Putamen (tissue), 1 donor: ENCODE measurements at regions not wholly inside any gene's neighbourhood (a gene's known extent, or its start where the extent isn't known, plus 50 kb on each side); places are given as distances from the start of the nearest gene placed in this dataset.

ENCODE experiments used
- DNase-seq: peaks from one replicate; pipeline ENCODE4 v3.0.0-alpha.2; 2016; ENCODE audit warnings: low spot score

DNA sequence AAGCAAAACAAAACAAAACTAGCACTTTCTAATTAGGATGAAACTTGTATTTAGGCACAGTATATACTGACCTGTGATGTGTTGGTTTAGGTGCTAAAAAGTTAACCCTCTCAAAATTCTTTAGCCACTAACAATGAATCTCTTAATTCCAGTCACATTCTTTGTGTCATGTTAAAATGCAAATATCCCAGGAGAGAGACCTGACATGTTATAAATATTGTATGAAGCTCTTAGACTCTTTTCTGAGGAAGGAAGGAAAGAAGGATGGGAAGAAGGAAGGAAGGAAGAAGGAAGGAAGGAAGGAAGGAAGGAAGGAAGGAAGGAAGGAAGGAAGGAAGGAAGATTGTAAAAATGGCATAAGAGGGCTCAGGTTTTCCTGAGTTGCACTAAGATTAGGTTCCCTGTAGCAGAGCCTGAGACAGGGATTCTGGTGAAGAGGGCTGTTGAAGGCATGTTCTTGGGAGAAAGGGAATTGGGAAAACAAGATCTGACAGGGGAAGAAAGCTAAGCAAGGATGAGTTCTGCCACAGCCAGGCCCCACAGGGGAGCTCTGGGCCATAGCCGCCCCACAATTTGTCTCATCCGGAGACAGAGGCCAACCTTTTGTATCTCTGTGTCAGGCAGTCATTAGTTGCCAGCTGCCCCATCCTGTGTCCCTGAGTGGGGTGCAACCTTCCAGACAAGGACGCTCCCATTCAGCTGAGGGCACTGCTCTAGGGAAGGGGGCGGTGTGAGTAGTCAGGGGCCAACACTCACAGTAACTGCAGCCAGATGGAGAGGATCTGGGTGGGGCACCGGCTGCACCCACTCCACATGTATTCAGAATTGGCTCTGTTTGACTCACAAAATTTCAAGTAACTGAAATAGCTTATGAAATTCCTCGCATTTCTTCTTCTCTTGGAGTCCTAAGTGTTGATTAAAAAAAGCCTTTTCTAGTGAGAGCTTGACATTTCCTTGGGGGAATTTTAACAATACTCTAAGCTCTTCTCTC lies 189.3 kb upstream of the ARG1 start:
- DNase-seq = no peak

DNA sequence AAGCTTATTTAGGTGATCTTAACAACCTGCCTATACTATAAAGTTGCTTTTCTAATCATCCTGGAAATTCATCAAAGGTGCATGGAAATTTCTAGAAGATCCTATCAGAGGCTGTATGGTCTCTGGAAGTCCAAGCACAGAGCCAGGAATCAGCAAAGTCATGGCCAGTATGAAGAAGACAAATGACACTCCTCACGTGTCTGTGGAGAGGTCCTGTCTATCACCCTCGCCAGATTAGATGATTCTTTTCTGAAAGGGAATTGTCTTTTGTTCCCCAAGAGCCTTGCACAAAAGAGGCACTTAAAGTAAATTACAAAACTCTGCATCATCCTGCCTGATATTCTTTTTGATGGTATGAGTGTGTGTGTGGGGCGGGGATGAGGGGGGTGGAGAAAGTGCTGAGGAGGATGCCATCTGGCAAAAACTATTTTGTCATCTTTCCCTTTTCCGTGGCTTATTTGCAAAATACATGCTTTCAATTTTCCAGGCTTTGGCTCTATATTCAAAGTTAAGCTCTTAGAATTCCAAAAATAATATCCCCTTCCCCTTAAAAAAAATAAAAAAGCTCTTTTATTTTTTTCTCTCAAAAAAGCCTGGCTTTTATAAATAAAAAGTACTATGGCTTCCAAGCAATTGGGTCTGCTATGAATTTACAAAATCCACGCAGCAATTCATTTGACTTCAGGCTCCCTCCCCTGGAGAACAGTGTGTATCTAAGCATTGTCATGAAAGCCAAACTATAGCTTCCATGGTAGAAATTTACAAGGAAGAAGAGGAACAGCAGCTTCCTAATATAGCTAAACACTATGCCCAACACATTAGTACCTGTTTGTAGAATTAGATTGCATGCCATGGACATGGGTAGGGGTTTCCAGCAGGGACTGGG lies 185.2 kb upstream of the ARG1 start:
- no peak for DNase-seq

DNA sequence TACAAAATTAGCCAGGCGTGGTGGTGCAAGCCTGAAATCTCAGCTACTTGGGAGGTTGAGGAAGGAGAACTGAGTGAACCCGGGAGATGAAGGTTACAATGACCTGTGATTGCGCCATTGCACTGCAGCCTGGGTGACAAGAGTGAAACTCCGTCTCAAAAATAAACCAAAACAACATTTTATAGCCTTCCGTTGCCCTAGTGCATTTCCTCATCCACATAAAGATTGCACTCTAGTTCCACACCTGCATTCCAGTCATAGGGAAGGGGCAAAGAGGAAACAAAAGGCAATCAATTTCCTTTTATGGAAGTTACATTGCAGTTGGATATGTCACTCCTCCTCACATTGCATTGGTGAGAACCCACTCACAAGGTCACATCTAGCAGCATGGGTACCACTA lies 182.7 kb upstream of the ARG1 start:
- DNase-seq = no peak

DNA sequence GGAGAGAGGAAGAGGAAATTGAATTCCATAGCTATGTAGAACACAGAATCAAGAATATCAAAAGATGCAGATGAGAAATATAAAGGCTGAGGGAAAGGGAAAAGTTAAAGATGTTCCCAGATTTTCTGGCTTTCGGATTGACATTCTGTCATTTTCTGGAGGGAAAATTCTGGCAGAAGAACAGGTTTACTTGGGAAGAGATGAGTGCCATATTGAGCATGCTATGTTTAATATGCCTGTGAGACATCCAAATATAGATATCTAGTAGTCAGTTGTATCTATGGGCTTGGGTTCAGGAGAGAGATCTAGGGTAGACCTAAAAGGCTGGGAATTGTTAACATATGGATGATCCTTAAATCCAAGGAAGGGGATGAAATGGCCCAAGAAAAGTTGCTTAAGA lies 181.9 kb upstream of the ARG1 start:
- DNase-seq = no peak

DNA sequence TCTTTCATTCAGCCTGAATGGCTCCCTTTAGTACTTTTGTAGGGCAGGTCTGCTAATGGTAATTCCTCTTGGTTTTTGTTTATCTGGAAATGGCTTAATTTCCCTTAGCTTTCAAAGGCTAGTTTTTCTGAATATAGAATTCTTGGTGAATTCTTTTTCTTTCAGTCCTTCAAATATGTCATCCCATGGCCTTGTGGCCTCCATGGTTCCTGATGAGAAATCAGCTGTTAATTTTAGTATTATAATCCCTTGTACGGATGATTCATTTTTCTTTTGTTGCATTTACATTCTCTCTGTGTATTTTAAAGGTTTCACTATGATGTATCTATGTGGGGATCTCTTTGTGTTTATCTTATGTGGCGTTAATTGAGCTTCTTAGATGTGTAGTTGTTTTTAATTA lies 179.6 kb upstream of the ARG1 start:
- DNase-seq = no peak

DNA sequence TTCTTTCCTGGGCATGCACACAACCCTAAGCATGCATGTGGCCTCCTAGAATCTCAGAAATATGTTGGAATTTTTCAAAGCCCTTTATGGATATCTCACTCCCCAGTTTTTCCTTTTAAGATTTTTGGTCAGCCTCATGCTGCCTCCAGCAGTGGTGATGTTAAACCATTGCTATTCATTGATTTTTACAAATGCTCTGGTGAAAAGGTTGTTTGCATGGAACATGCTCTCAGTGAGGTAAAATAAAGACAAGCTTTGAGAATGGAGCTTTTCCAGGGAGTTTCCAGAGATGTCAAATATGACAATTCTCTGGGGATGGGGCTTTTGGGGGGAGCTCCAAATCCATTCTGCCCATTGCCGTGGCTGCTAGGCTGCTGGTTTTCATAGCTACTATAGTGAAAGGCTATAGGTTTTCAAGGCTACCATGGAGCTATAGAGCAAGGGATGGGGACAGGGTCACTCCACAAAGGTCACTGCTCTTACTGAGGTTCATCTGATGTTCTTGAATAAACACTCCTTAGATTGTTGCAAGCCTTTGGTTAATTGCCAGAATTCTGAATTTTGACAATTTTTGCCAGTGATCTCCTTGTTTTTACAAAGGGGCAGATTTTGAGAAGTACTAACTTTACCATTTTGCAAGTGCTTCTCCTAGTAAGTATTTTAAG lies 178.1 kb upstream of the ARG1 start:
- no peak for DNase-seq

DNA sequence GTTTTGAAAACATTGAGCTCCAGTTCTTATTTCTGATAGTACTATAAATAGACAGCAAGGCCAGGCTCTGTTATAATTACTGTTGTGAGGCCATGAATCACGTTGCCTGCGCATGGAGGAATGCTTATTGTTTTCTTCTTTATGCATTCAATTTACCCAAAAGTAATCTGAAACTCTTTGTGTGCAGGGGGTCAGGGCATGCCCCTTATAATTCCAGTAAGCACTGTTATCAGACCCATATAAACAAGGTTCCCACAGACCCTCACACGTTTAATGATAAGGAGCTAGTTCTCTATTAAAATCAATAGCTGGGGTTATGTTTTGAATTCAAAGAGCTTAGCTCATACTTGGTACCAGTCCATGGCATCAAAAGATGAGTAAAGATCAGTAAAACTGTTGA lies 174.8 kb upstream of the ARG1 start:
- DNase-seq = no peak

DNA sequence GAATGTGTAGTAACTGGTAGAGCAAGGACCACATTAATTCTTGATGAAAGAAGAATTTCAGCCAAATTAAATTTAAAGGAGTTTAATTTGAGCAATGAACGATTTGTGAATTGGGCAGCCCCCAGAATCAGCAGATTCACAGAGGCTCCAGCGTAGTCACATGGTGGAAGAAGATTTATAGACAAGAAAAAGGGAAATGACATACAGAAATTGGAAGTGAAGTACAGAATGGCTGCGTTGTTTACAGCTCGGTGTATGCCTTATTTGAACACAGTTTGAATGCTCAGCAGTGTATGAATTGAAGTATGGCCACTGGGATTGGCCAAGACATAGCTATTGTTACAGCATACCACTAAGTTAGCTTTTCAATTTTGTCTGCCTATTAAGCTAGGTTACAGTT lies 173.6 kb upstream of the ARG1 start:
- no peak for DNase-seq

DNA sequence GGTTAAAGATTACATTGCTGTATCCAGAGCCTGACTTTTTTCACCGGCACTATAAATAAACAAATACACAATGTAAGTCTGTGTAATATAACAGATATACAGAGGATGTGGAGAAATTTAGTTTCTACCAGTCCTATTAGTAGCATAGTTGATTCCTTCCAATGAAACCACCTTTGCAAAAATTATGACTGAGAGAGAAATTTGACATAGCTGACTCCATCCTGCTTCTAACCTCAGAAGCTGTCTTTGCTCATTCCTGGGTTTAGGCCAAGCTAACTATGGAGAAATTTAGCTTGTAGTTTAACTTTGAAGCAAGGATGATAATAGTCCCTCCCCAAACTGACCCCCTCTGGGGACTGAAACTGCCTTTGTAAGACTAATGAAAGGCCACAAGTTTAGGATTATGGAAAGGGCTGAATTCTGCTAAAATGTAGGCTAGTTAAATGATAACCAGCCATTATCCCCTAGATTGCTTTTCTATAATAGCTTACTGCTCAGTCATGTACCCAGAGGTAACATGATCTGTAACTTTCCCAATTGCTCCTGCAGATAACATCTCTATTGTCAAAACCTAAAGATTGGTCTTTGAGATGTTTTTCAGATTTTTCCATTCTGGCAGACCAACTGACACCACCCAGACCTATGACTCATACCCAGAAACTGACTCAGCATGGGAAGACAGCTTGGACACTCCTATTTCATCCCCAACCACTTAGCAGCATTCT lies 172.8 kb upstream of the ARG1 start:
- DNase-seq = no peak

DNA sequence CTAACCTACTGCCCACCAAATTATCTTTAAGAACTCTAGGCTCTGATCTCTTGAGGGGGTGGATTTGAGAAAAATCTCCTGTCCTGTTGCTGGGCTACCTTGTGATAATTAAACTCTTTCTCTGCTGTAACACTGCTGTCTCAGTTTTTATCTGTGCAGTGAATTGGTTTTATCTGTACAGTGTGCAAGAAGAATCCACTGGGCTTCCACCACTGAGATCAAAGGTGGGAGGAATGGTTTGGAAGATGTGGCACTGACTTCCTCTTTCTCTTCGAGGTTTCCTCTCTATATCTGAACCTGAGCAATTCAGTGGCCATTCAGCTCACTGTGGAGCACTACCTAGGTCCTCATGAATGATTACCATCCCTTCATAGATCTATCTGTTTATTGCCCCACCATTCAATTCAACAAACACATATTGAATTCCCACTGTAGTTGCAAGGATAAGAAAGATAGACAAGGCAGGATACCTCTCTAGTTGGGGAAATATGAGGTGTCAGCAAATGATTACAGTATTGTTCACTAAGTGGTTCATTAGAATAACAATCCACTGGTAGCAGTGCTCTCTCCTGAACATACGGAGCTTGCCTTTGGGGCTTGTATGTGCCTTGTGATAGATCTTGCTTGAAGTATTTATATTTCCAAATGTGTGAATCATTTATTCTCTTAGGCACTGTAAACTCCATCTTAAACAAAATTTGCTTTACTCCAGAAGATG lies 172.1 kb upstream of the ARG1 start:
- no peak for DNase-seq

DNA sequence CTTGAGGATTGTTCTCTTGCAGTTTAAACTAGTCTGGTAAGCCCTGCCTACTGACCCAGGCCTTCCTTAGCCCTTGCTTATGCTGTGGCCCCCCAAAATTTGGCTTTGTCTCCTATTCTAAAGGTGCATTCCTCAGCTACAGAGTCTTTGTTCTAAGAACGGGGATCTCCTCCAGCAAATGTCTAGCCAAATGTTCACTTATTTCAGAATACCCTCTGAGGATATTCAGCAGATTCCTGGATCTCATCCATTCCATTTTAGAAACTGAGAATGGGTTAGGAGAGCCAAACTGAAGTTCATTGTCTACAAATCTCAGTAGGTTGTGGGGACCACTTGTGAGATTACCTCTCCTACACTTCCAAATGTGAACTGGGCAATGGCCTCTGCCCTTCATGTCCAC lies 164.2 kb upstream of the ARG1 start:
- DNase-seq = no peak

DNA sequence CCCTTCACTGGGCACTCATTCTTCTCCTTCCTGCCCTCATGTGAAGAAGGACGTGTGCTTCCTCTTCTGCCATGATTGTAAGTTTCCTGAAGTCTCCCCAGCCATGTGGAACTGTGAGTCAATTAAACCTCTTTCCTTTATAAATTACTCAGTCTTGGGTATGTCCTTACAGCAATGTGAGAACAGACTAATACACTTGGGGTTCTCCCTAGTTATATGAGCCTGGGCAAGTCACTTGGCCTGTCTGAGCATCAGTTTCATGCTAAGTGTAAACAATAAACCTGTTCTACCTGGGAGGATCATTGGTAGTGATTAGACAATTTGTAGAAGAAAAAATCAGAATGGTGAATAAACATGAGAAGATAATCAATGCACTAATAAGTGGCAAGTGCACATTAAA lies 162.2 kb upstream of the ARG1 start:
- no peak for DNase-seq

DNA sequence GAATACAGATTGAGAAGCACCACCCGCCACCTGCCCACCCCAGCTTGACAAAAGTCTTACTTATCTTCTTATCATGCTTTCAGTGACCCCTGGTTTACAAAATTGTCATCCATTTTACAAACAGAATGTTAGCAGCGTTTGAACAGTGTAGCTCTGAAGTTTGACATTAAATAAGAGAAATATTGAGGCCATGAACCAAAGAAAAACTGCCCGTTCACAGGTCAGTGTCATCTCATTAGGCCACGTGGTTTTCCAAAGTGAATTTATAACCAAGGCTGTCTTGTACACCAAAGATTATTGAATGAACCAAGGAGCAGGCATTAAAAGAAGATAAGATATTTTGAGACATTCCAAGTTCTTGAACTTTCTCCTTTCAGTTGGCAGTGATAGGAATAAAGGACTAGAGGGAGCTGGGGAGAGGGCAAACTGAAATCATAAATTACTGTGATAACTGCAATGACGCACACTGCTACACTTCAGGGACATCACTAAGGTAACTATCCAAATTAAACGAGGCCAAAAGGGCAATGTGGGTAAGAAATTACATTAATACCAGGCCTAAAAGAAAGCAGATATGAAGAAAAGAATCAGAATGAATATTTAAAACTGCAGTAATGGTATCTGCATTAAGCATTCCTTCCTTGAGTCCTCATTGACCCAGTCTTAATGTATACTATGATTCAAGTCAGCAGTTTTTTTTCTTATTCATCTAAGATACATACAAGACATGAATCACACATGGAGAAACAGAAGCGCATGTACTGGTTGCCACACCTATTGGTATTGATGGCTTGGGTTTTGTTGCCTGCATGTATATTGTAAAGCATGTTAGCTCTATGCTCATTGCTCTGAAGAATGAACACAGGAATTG lies 159.8 kb upstream of the ARG1 start:
- no peak for DNase-seq

DNA sequence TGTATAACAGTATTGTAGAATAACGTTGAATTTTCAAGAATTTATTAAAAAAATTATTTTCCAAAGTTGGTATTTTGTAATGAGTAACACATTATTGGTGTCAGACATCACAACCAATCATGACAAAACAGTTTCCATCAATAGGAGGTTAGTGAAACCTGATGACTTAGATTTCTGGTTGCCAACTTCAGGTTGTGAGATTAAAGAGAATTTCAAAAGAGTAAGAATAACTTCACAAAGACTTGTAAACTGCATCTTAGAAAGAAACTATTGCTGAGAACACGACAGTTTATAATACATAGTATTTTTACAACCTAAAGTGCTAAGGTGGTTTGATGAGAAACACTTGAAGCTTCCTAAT lies 159.2 kb upstream of the ARG1 start:
- DNase-seq = no peak

DNA sequence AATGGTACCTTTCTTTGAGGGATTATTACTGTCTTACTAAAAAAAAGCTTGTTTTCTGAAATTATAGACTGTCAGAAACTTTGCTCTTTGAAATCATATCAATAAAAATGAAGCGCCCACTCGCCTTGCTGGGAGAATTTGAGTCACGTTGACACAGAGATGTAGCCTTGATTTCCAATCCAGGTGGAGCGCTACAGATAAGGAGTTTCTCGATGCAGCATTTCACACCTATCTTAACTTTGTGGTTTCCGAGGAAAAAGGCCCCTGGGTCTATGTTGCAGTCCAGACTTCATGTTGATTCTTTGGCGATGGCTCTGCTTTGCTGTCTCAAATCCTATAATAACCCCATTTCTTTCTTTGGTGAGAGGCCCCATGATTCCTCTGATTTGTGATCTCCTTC lies 158.1 kb upstream of the ARG1 start:
- DNase-seq = no peak

DNA sequence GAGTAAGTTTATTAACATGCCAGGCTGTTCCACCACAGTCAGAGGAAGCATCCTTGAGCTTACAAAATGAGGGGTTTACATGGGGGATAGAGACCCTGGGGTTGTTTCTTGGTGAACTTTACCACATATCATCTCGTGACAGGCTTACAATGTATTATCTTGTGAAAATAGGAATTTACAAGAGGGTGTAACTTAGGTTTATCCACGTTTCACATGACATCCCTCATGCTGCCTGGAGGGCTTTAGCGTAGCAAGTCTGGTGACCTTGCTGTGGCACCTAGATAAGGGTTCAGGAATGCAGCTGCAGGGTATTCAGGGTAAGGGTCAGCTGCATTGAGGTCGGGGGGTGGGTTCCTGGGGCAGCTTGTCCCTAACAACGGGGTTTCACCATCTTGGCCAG lies 154.6 kb upstream of the ARG1 start:
- DNase-seq = no peak

DNA sequence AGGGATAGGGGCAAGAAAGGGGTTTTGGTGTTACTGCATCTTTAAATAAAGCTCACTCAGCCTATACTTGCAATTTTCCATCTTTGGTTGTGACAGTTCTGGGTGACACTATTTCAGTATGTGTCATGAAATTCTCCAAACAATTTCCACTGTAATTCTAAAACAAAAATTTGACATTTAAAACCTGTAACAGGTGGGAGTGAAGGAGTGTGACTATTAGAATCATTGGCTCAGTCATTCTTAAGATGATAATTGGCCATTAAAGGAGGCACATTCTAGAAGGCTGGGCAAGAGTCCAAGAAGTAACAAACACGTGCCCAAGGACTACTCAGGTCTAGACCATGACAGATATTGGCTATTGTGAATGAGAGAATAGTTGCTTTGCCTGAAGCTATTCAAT lies 153.3 kb upstream of the ARG1 start:
- DNase-seq = peak; percentile 23

DNA sequence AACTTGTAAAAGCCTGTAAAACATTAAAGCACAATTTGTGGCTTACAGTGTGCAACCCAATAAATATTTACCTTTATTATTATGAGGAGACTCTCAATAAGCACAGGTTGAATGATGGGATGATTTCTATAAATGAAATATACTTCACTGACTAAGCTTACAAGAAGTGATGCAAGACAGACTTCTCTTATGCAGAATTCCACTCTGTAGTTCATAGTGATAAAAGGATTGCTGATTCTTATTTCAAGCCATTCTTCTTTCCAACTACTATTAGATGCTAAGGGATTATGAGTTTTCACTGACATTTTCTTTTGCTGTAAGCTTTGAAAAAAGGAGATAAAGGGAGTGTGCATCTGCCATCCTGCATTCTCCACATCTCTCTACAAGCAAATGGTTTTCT lies 149.0 kb upstream of the ARG1 start:
- DNase-seq = no peak

DNA sequence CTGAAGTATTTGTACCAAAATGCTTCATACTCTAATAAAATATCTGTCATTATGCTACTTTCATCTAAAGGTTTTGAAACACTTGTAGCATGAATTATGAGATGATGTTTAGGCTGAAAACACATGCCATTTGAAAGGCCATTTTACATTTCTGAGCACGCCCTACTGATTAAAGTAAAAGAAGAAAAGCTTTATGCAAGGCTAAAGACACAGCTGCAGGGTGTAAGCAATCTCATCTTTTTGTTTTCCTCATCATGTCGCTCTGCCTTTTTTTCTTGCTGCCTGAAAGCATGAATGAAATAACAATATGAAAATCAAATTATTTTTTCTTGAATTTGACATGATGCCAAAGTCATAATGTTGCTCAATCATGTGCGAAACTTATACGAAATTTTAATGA lies 148.6 kb upstream of the ARG1 start:
- no peak for DNase-seq

DNA sequence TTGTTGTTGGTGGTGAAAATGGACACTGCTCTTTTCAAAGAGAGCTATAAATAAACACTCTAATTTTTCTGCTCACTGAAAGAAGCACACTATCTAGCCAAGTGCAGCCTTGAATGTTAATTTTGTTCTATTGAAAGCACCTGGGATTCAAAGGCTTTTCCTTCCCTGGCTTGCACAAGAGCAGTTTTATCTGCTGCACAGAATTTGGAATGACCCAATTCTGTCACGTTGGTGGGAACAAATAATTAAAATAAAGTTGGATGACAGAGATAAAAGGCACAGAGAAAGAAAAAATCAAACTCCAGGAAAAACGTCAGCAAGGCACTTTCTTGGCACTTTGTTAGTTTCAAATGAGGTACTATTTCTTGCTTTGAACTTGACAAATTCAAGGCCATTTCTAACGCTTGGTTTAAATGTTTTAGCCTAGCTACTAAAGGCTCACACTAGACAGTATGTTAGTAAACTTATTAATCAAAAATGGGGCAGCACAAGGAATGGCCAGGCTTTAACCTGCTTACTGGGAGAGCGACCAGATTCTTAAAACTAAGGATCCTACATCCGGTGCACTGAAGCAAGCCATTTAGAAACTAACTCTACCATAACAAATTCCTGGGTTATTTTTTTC lies 145.5 kb upstream of the ARG1 start:
- peak; percentile 84 for DNase-seq
